Panc1 (cell line): ENCODE measurements at regions not wholly inside any gene's neighbourhood (a gene's known extent, or its start where the extent isn't known, plus 50 kb on each side); places are given as distances from the start of the nearest gene placed in this dataset.

Experiments
- ATAC-seq: fragments of 200-7000 bp; cut with Tn5 transposase; 2 replicates; pipeline ENCODE4 v1.9.1; 2020; ENCODE audit warnings: mild to moderate bottlenecking, moderate library complexity
- BruUV-seq: library from RNA; stranded (reverse); fragments of 400-500 nt; replicated peaks from 2 replicates; lab custom pipeline; 2021; lab: Mats Ljungman, UMichigan
- CTCF ChIA-PET: fragments of 300-600 bp; sonication (Branson Sonifier 250); formaldehyde crosslinking; loops from one replicate; lab custom pipeline; 2022; ENCODE audit warnings: antibody characterized with exemption; lab: Charles Lee
- POLR2A ChIA-PET: fragments of 300-600 bp; sonication (Branson Sonifier 250); formaldehyde crosslinking; loops from one replicate; lab custom pipeline; 2022; ENCODE audit warnings: antibody characterized with exemption; lab: Charles Lee
- DNase-seq: peaks from one replicate; pipeline ENCODE4 v3.0.0-alpha.2; 2010; ENCODE audit warnings: low read depth, low spot score
- H3K27ac ChIP-seq: 2 replicates; pipeline ENCODE4 v1.5.1; 2011; ENCODE audit warnings: mild to moderate bottlenecking, low read length, inconsistent platforms
- H3K27me3 ChIP-seq: fragments of 200-500 bp; sonication (Bioruptor generic); 2 replicates; pipeline ENCODE4 v1.6.0; 2014; ENCODE audit warnings: low read length, inconsistent platforms; ENCODE audit not compliant: control insufficient read depth, insufficient read depth
- H3K36me3 ChIP-seq: fragments of 200-500 bp; sonication (Bioruptor generic); 2 replicates; pipeline ENCODE4 v1.5.1; 2014; ENCODE audit warnings: inconsistent platforms, mild to moderate bottlenecking, low read length, moderate library complexity; ENCODE audit not compliant: control insufficient read depth, insufficient read depth
- H3K4me1 ChIP-seq: 2 replicates; pipeline ENCODE4 v1.5.1; 2011; ENCODE audit warnings: inconsistent platforms, mild to moderate bottlenecking, low read length, moderate library complexity; ENCODE audit not compliant: control insufficient read depth, insufficient read depth
- H3K4me3 ChIP-seq, 2 experiments: 2 replicates each; pipeline ENCODE4 v1.5.1; 2011 to 2012; ENCODE audit warnings: low read depth in 2 of 2, low read length in 2 of 2, mild to moderate bottlenecking in 2 of 2, inconsistent platforms in 1 of 2, moderate library complexity in 1 of 2
- H3K9me3 ChIP-seq: fragments of 200-500 bp; sonication (Bioruptor generic); 2 replicates; pipeline ENCODE4 v1.5.1; 2014; ENCODE audit warnings: low read depth, mild to moderate bottlenecking, inconsistent platforms, low read length, moderate library complexity; ENCODE audit not compliant: control insufficient read depth, insufficient read depth
- POLR2AphosphoS5 ChIP-seq: IDR thresholded peaks from 2 replicates; pipeline ENCODE4 v1.6.1; 2012; ENCODE audit warnings: mild to moderate bottlenecking, low read depth, low read length, moderate library complexity
- SIN3A ChIP-seq: IDR thresholded peaks from 2 replicates; pipeline ENCODE4 v1.6.1; 2012; ENCODE audit warnings: low read depth, mild to moderate bottlenecking, low read length, moderate library complexity, borderline replicate concordance; ENCODE audit not compliant: insufficient read depth
- TCF7L2 ChIP-seq: IDR thresholded peaks from 2 replicates; pipeline ENCODE4 v1.6.1; 2011; ENCODE audit warnings: mild to moderate bottlenecking, low read depth, low read length, inconsistent platforms
- in situ Hi-C: cut with HindIII; loops from 2 replicates; pipeline ENCODE4 v1.10.0; 2016; ENCODE audit warnings: low sequenced_read_pairs, low pct_unique_long_range_greater_than_20kb
- intact Hi-C: fragments of 100-400 bp; cut with micrococcal nuclease; formaldehyde crosslinking; loops from one replicate; pipeline ENCODE4 v1.10.0; 2022; ENCODE audit not compliant: unreplicated experiment
- TF ChIP-seq, protein P1 (sequence below): fragments of 450-650 bp; IDR thresholded peaks from 2 replicates; pipeline ENCODE4 v1.5.1; 2017; ENCODE audit warnings: mild to moderate bottlenecking
- TF ChIP-seq, protein P2 (sequence below), 2 experiments: IDR thresholded peaks; 2 replicates each; pipeline ENCODE4 v1.6.1; 2011 to 2012; ENCODE audit warnings: low read depth in 2 of 2, control low read depth in 1 of 2, low read length in 1 of 2, mild to moderate bottlenecking in 1 of 2, moderate library complexity in 1 of 2; ENCODE audit not compliant: insufficient read depth in 1 of 2

DNA sequence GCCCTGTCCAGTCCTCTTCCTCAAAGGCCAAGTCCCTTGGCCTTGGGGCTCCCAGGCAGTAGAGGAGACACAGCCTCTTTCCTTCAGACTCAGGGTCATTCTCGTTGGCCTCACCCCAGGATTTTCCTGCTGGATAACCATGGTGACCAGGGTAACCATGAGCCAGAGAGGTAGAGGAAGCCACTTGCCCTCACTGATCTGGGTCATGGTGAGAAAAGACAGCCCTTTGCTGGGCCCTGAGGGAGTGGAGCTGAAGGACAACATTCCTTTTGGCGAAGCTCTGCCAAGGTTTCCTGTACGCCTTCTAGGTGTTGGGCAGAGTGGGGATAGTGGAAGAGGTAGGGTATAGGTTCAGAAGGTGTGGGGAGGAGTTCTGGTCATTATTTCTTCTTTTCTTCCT is 53.1 kb upstream of the WNT4 start:
- no peaks in the 10 kb centered on the region for H3K4me1 ChIP-seq
- intact Hi-C loops (no loop called here), in situ Hi-C loops (no loop called here)
- ChIA-PET CTCF (no interaction called here), POLR2A (no interaction called here)
- no peak for TF ChIP-seq SIN3A
- TF ChIP-seq, protein P1, sequence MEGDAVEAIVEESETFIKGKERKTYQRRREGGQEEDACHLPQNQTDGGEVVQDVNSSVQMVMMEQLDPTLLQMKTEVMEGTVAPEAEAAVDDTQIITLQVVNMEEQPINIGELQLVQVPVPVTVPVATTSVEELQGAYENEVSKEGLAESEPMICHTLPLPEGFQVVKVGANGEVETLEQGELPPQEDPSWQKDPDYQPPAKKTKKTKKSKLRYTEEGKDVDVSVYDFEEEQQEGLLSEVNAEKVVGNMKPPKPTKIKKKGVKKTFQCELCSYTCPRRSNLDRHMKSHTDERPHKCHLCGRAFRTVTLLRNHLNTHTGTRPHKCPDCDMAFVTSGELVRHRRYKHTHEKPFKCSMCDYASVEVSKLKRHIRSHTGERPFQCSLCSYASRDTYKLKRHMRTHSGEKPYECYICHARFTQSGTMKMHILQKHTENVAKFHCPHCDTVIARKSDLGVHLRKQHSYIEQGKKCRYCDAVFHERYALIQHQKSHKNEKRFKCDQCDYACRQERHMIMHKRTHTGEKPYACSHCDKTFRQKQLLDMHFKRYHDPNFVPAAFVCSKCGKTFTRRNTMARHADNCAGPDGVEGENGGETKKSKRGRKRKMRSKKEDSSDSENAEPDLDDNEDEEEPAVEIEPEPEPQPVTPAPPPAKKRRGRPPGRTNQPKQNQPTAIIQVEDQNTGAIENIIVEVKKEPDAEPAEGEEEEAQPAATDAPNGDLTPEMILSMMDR: no peak
- no peak for TF ChIP-seq POLR2AphosphoS5
- TF ChIP-seq, protein P2, sequence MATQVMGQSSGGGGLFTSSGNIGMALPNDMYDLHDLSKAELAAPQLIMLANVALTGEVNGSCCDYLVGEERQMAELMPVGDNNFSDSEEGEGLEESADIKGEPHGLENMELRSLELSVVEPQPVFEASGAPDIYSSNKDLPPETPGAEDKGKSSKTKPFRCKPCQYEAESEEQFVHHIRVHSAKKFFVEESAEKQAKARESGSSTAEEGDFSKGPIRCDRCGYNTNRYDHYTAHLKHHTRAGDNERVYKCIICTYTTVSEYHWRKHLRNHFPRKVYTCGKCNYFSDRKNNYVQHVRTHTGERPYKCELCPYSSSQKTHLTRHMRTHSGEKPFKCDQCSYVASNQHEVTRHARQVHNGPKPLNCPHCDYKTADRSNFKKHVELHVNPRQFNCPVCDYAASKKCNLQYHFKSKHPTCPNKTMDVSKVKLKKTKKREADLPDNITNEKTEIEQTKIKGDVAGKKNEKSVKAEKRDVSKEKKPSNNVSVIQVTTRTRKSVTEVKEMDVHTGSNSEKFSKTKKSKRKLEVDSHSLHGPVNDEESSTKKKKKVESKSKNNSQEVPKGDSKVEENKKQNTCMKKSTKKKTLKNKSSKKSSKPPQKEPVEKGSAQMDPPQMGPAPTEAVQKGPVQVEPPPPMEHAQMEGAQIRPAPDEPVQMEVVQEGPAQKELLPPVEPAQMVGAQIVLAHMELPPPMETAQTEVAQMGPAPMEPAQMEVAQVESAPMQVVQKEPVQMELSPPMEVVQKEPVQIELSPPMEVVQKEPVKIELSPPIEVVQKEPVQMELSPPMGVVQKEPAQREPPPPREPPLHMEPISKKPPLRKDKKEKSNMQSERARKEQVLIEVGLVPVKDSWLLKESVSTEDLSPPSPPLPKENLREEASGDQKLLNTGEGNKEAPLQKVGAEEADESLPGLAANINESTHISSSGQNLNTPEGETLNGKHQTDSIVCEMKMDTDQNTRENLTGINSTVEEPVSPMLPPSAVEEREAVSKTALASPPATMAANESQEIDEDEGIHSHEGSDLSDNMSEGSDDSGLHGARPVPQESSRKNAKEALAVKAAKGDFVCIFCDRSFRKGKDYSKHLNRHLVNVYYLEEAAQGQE (IDR thresholded peaks at IDR 0.05; ENCODE audit: insufficient read depth in 1 of 2, low read depth in 2 of 2, low read length in 1 of 2): no peak
- TF ChIP-seq TCF7L2: no peak
- no peaks in the 10 kb centered on the region for H3K36me3 ChIP-seq
- no peaks in the 10 kb centered on the region for H3K27me3 ChIP-seq
- no peak overlapping the region for H3K27ac ChIP-seq
- DNase-seq (no peak), ATAC-seq (no peak)
- H3K4me3 ChIP-seq: no peak overlapping the region
- no peaks in the 10 kb centered on the region for H3K9me3 ChIP-seq
- BruUV-seq: no TSS peak

DNA sequence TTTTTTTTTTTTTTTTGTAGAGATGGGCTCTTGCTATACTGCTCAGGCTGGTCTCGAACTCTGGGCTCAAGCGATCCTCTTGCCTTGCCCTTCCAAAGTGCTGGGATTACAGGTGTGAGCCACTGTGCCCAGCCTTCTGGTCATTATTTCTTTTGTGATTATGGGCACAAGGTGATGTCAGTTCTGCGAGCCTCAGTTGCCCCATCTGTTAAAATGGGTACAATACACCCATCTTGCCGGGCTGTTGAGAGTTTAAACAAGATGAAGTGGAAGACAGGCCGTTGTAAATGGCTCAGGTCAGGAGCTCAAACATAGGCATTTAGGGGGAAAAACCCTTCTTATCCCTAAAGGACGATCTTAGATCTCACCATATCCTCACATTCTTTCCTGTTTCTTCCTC is 53.7 kb upstream of the WNT4 start:
- H3K27me3 ChIP-seq: no peaks in the 10 kb centered on the region
- in situ Hi-C loops (no loop called here), intact Hi-C loops (no loop called here)
- CTCF ChIA-PET: no interaction called here
- ATAC-seq (no peak), DNase-seq (no peak)
- H3K4me1 ChIP-seq: no peaks in the 10 kb centered on the region
- no peak overlapping the region for H3K27ac ChIP-seq
- POLR2A ChIA-PET: no interaction called here
- H3K36me3 ChIP-seq: no peaks in the 10 kb centered on the region
- no peak for TF ChIP-seq TCF7L2
- TF ChIP-seq POLR2AphosphoS5: no peak
- BruUV-seq: no TSS peak
- no peak overlapping the region for H3K4me3 ChIP-seq
- H3K9me3 ChIP-seq: no peaks in the 10 kb centered on the region

DNA sequence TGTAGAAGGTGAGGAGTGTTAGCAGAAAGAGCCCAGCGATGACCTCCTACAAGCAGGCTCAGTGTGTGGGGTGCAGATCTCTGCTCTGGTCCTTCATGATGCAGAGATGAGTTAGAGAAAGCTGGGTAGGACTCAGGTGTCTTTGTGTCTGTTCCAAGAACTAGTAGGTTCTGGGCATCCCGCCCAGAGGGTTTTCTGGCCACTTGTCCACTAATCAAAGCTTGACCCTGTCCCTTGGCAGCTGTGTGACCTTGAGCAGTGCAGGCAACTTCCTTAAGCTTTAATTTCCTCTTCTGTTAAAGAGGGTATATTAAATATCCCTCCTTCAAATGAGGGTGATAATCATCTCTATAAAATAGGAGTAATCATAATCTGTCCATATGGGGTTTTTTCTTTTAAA is 54.7 kb upstream of the WNT4 start:
- no peaks in the 10 kb centered on the region for H3K9me3 ChIP-seq
- BruUV-seq: no TSS peak
- no peaks in the 10 kb centered on the region for H3K36me3 ChIP-seq
- no peaks in the 10 kb centered on the region for H3K27me3 ChIP-seq
- in situ Hi-C loops: no loop called here
- ATAC-seq: no peak
- H3K4me1 ChIP-seq: no peaks in the 10 kb centered on the region
- no peak overlapping the region for H3K27ac ChIP-seq
- TF ChIP-seq, protein P1: no peak
- TF ChIP-seq, protein P2 (IDR thresholded peaks at IDR 0.05; ENCODE audit: insufficient read depth in 1 of 2, low read depth in 2 of 2, low read length in 1 of 2): no peak
- TF ChIP-seq POLR2AphosphoS5: no peak
- TF ChIP-seq SIN3A: no peak
- TF ChIP-seq TCF7L2: no peak
- ChIA-PET CTCF (no interaction called here), POLR2A (no interaction called here)
- DNase-seq: no peak
- H3K4me3 ChIP-seq: no peak overlapping the region
- intact Hi-C loops: no loop called here
